ENCODE measurements at regions not wholly inside any gene's neighbourhood (a gene's known extent, or its start where the extent isn't known, plus 50 kb on each side); places are given as distances from the start of the nearest gene placed in this dataset.

- Histone ChIP-seq H3K9ac (ENCODE audit: low read length in 3 of 3) (no peak overlapping the region), H3K4me1 (ENCODE audit: control insufficient read depth in 2 of 3, insufficient read depth in 2 of 3, low read depth in 1 of 3, low read length in 3 of 3) (no peaks in the 10 kb centered on the region), H3K27me3 (ENCODE audit: control insufficient read depth, insufficient read depth, low read length) (no peaks in the 10 kb centered on the region), H3K4me3 (ENCODE audit: low read length in 3 of 3) (no peak overlapping the region), H3K36me3 (ENCODE audit: control insufficient read depth in 2 of 3, insufficient read depth in 3 of 3, low read length in 3 of 3) (no peaks in the 10 kb centered on the region), H3K27ac (ENCODE audit: low read depth in 2 of 2, low read length in 2 of 2) (no peak overlapping the region), H3K9me3 (ENCODE audit: control insufficient read depth in 2 of 3, insufficient read depth in 1 of 3, low read length in 3 of 3) (no peaks in the 10 kb centered on the region)
- intact Hi-C loops (cut with DNase I), result no loop called here
- no peak for DNase-seq
- FAIRE-seq, result no peak
- no peak for TF ChIP-seq CTCF (IDR thresholded peaks at IDR 0.05; ENCODE audit: borderline replicate concordance, extremely low read depth, insufficient read depth)
Observed at GRCh38 chr10:2306081-2306480, 568.8 kb upstream of the ADARB2 start.

- H3K27ac ChIP-seq (ENCODE audit: low read depth in 2 of 2, low read length in 2 of 2), result no peak overlapping the region
- H3K4me3 ChIP-seq (ENCODE audit: low read length in 3 of 3), result no peak overlapping the region
- H3K36me3 ChIP-seq (ENCODE audit: control insufficient read depth in 2 of 3, insufficient read depth in 3 of 3, low read length in 3 of 3), result no peaks in the 10 kb centered on the region
- H3K9me3 ChIP-seq (ENCODE audit: control insufficient read depth in 2 of 3, insufficient read depth in 1 of 3, low read length in 3 of 3), result no peaks in the 10 kb centered on the region
- DNase-seq, result no peak
- no peaks in the 10 kb centered on the region for H3K4me1 ChIP-seq (ENCODE audit: control insufficient read depth in 2 of 3, insufficient read depth in 2 of 3, low read depth in 1 of 3, low read length in 3 of 3)
- no peak overlapping the region for H3K9ac ChIP-seq (ENCODE audit: low read length in 3 of 3)
- H3K27me3 ChIP-seq (ENCODE audit: control insufficient read depth, insufficient read depth, low read length), result no peaks in the 10 kb centered on the region
- no peak for TF ChIP-seq CTCF (IDR thresholded peaks at IDR 0.05; ENCODE audit: borderline replicate concordance, extremely low read depth, insufficient read depth)
- intact Hi-C loops (cut with DNase I), result no loop called here
- no peak for FAIRE-seq
Observed at GRCh38 chr10:2303169-2303568, 565.8 kb upstream of the ADARB2 start.

GRCh38 chr10:2301227-2301626 is 563.9 kb upstream of the ADARB2 start:
- no peak overlapping the region for H3K27ac ChIP-seq (ENCODE audit: low read depth in 2 of 2, low read length in 2 of 2)
- H3K9ac ChIP-seq (ENCODE audit: low read length in 3 of 3), result no peak overlapping the region
- no peaks in the 10 kb centered on the region for H3K27me3 ChIP-seq (ENCODE audit: control insufficient read depth, insufficient read depth, low read length)
- H3K9me3 ChIP-seq (ENCODE audit: control insufficient read depth in 2 of 3, insufficient read depth in 1 of 3, low read length in 3 of 3), result no peaks in the 10 kb centered on the region
- H3K4me3 ChIP-seq (ENCODE audit: low read length in 3 of 3), result no peak overlapping the region
- FAIRE-seq (no peak), DNase-seq (no peak)
- TF ChIP-seq CTCF (IDR thresholded peaks at IDR 0.05; ENCODE audit: borderline replicate concordance, extremely low read depth, insufficient read depth), result no peak
- intact Hi-C loops (cut with DNase I), result no loop called here
- no peaks in the 10 kb centered on the region for H3K36me3 ChIP-seq (ENCODE audit: control insufficient read depth in 2 of 3, insufficient read depth in 3 of 3, low read length in 3 of 3)
- H3K4me1 ChIP-seq (ENCODE audit: control insufficient read depth in 2 of 3, insufficient read depth in 2 of 3, low read depth in 1 of 3, low read length in 3 of 3), result no peaks in the 10 kb centered on the region

- no peaks in the 10 kb centered on the region for H3K36me3 ChIP-seq (ENCODE audit: control insufficient read depth in 2 of 3, insufficient read depth in 3 of 3, low read length in 3 of 3)
- H3K27me3 ChIP-seq (ENCODE audit: control insufficient read depth, insufficient read depth, low read length), result no peaks in the 10 kb centered on the region
- TF ChIP-seq CTCF (IDR thresholded peaks at IDR 0.05; ENCODE audit: borderline replicate concordance, extremely low read depth, insufficient read depth), result no peak
- FAIRE-seq, result no peak
- DNase-seq, result no peak
- H3K4me3 ChIP-seq (ENCODE audit: low read length in 3 of 3), result no peak overlapping the region
- H3K4me1 ChIP-seq (ENCODE audit: control insufficient read depth in 2 of 3, insufficient read depth in 2 of 3, low read depth in 1 of 3, low read length in 3 of 3), result no peaks in the 10 kb centered on the region
- no peak overlapping the region for H3K27ac ChIP-seq (ENCODE audit: low read depth in 2 of 2, low read length in 2 of 2)
- intact Hi-C loops (cut with DNase I), result no loop called here
- H3K9me3 ChIP-seq (ENCODE audit: control insufficient read depth in 2 of 3, insufficient read depth in 1 of 3, low read length in 3 of 3), result no peaks in the 10 kb centered on the region
- no peak overlapping the region for H3K9ac ChIP-seq (ENCODE audit: low read length in 3 of 3)
Observed at GRCh38 chr10:2300231-2300630, 562.9 kb upstream of the ADARB2 start.

All from kidney (tissue), 13 donors.